PFSK-1 (cell line): ENCODE measurements at regions not wholly inside any gene's neighbourhood (a gene's known extent, or its start where the extent isn't known, plus 50 kb on each side); places are given as distances from the start of the nearest gene placed in this dataset.

ENCODE experiments used
- FOXP2 ChIP-seq: optimal IDR thresholded peaks from 2 replicates; pipeline ENCODE3; 2011; ENCODE audit warnings: borderline replicate concordance, control low read depth, inconsistent platforms; ENCODE audit not compliant: insufficient read depth; ENCODE audit errors: extremely low read length, extremely low read depth
- POLR2AphosphoS5 ChIP-seq: IDR thresholded peaks from 2 replicates; pipeline ENCODE4 v1.6.1; 2012; ENCODE audit warnings: low read depth, mild to moderate bottlenecking, control low read depth, low read length, moderate library complexity
- REST ChIP-seq, 2 experiments: IDR thresholded peaks; 2 replicates each; pipeline versions ENCODE4 v1.6.1 to v1.8.0; 2011 to 2012; ENCODE audit warnings: low read depth in 2 of 2, low read length in 2 of 2, control low read depth in 1 of 2, inconsistent platforms in 1 of 2, mild to moderate bottlenecking in 1 of 2, moderate library complexity in 1 of 2; ENCODE audit not compliant: insufficient read depth in 1 of 2
- SIN3A ChIP-seq: IDR thresholded peaks from 2 replicates; pipeline ENCODE4 v1.6.1; 2012; ENCODE audit warnings: mild to moderate bottlenecking, low read length, moderate library complexity, borderline replicate concordance; ENCODE audit not compliant: insufficient read depth
- TAF1 ChIP-seq: IDR thresholded peaks from 2 replicates; pipeline ENCODE4 v1.6.1; 2012; ENCODE audit warnings: low read length, control low read depth, borderline replicate concordance; ENCODE audit not compliant: insufficient read depth

DNA sequence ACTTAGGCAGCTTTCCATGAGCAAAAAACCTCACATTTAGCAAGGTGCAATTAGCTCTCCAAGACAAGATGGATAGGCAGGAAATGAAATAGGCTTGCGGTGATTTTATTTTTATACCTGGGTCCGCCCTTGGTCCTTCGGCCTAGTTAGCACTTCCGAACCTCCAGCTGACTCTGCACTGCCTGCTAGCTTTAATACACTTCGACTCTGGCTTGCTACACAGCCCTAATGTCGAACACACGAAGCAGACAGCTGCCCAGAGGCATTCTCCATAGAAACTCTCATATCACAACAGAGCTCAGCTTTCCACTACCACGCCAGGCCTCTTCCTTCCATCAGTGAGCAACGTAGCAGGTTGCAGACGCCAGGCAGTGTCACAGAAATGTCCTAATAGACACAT, 688.0 kb downstream of the VRK1 start:
- no peak for TF ChIP-seq SIN3A
- no peak for TF ChIP-seq FOXP2
- no peak for TF ChIP-seq POLR2AphosphoS5
- no peak for TF ChIP-seq REST (IDR thresholded peaks at IDR 0.05; ENCODE audit: insufficient read depth in 1 of 2, low read depth in 2 of 2, low read length in 2 of 2)
- no peak for TF ChIP-seq TAF1
